ENCODE measurements at regions not wholly inside any gene's neighbourhood (a gene's known extent, or its start where the extent isn't known, plus 50 kb on each side); places are given as distances from the start of the nearest gene placed in this dataset.

- TF ChIP-seq REST (IDR thresholded peaks at IDR 0.05; ENCODE audit: unreplicated experiment) (no peak), CREB1 (CRISPR knock-in tag; IDR thresholded peaks at IDR 0.05; ENCODE audit: low read depth) (no peak), JUNB (IDR thresholded peaks at IDR 0.05; ENCODE audit: unreplicated experiment) (no peak)
These were observed 64.0 kb upstream of the FERD3L start (continued) for GRCh38 chr7:19209166-19209696.

GRCh38 chr7:19206721-19207120, 61.5 kb upstream of the FERD3L start:
- H3K4me3 ChIP-seq: no peak overlapping the region
- no peak overlapping the region for H2AFZ ChIP-seq
- H3K27ac ChIP-seq (ENCODE audit: low read depth): no peak overlapping the region
- H3K36me3 ChIP-seq (ENCODE audit: insufficient read depth): no peaks in the 10 kb centered on the region
- H3K36me3 Mint-ChIP-seq (ENCODE audit: low read depth): no peaks in the 10 kb centered on the region
- no peaks in the 10 kb centered on the region for H3F3A ChIP-seq (replicated peaks; ENCODE audit: low read depth)
- TF ChIP-seq JUNB (IDR thresholded peaks at IDR 0.05; ENCODE audit: unreplicated experiment): no peak
- no peaks in the 10 kb centered on the region; the same call in 1 of the 2 replicates for H4K20me1 ChIP-seq (replicated peaks; ENCODE audit: insufficient read depth)
- H3K27me3 ChIP-seq (ENCODE audit: insufficient read depth): no peaks in the 10 kb centered on the region
- H3K4me3 Mint-ChIP-seq: no peak overlapping the region
- H3K9me2 ChIP-seq (ENCODE audit: insufficient read depth): no peaks in the 10 kb centered on the region
- H3K4me2 ChIP-seq: no peak overlapping the region
- no peaks in the 10 kb centered on the region for H3K79me2 ChIP-seq (replicated peaks; ENCODE audit: insufficient read depth)
- no peaks in the 10 kb centered on the region for H3K4me1 Mint-ChIP-seq
- H3K27ac Mint-ChIP-seq: no peak overlapping the region
- no peaks in the 10 kb centered on the region for H3K27me3 Mint-ChIP-seq (ENCODE audit: insufficient read depth, low read depth, poor library complexity)
- H3K4me1 ChIP-seq (ENCODE audit: insufficient read depth): no peaks in the 10 kb centered on the region
- no peaks in the 10 kb centered on the region for H3K9me3 Mint-ChIP-seq
- no peak for ATAC-seq
- DNase-seq (ENCODE audit: low spot score): no peak

- Mint-ChIP-seq H3K27me3 (ENCODE audit: insufficient read depth, low read depth, poor library complexity) (no peaks in the 10 kb centered on the region), H3K36me3 (ENCODE audit: low read depth) (no peaks in the 10 kb centered on the region), H3K9me3 (peaks cover 3% of the 10 kb centered on the region; the same call in 1 of the 3 replicates), H3K4me1 (no peaks in the 10 kb centered on the region), H3K27ac (no peak overlapping the region), H3K4me3 (no peak overlapping the region)
- H3K4me1 ChIP-seq (ENCODE audit: insufficient read depth): no peaks in the 10 kb centered on the region
- no peaks in the 10 kb centered on the region for H3K79me2 ChIP-seq (replicated peaks; ENCODE audit: insufficient read depth)
- H4K20me1 ChIP-seq (replicated peaks; ENCODE audit: insufficient read depth): no peaks in the 10 kb centered on the region; the same call in 1 of the 2 replicates
- H3K27me3 ChIP-seq (ENCODE audit: insufficient read depth): no peaks in the 10 kb centered on the region
- H3K4me3 ChIP-seq: no peak overlapping the region
- H3K36me3 ChIP-seq (ENCODE audit: insufficient read depth): no peaks in the 10 kb centered on the region
- no peaks in the 10 kb centered on the region for H3F3A ChIP-seq (replicated peaks; ENCODE audit: low read depth)
- H3K9me2 ChIP-seq (ENCODE audit: insufficient read depth): no peaks in the 10 kb centered on the region
- ATAC-seq: no peak
- no peak overlapping the region for H3K27ac ChIP-seq (ENCODE audit: low read depth)
- no peak for DNase-seq (ENCODE audit: low spot score)
- no peak overlapping the region for H3K4me2 ChIP-seq
- no peak overlapping the region for H2AFZ ChIP-seq
- TF ChIP-seq ETS1 (IDR thresholded peaks at IDR 0.05) (no peak), EZH2phosphoT487 (IDR thresholded peaks at IDR 0.05; ENCODE audit: unreplicated experiment) (no peak), POLR2AphosphoS5 (IDR thresholded peaks at IDR 0.05; ENCODE audit: low read depth) (no peak), ZNF462 (CRISPR knock-in tag; IDR thresholded peaks at IDR 0.05) (no peak), EZH2 (IDR thresholded peaks at IDR 0.05; ENCODE audit: low read depth, unreplicated experiment) (no peak), STAT1 (IDR thresholded peaks at IDR 0.05; ENCODE audit: unreplicated experiment) (no peak)
These were observed 58.5 kb upstream of the FERD3L start for GRCh38 chr7:19203686-19204085.
